CD4-positive, alpha-beta T cell treated with Interleukin-10 for 1 hour (primary cell): ENCODE measurements at regions not wholly inside any gene's neighbourhood (a gene's known extent, or its start where the extent isn't known, plus 50 kb on each side); places are given as distances from the start of the nearest gene placed in this dataset.
"Not testable (repeated sequence)": the region's sequence is repeated elsewhere in the genome, so short reads cannot be mapped to it uniquely, and the experiment has no call there.

Experiments used
- DNase-seq: peaks from one replicate; pipeline ENCODE4 v3.0.0-alpha.2; 2020

DNA sequence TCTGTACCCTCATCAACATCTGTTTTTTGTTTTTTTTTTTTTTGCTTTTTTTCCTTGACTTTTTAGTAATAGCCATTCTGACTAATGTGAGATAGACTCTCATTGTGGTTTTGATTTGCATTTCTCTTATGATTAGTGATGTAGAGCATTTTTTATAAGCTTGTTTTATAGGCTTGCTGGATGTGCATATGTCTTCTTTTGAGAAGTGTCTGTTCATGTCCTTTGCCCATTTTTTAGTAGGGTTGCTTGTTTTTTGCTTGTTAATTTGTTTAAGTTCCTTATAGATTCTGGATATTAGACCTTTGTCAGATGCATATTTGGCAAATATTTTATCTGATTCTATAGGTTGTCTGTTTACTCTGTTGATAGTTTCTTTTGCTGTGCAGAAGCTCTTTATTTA, 53.5 kb upstream of the FAR1 start:
- DNase-seq: not testable (repeated sequence)

DNA sequence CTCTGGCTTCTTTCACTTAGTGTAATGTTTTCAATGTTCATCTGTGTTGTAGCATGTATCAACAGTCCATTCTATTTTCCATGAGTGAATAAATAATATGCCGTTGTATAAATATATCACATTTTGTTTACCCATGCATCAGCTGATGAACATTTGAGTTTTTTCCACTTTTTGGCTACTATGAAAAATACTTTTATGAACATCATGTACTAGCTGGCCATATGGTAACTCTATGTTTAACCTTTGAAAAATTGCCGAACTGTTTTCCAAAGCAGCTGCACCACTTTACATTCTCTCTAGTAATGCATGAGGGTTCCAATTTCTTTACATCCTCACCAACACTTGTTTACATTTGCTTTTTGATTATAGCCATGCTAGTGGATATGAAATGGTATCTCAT, 59.8 kb upstream of the FAR1 start:
- no peak for DNase-seq

DNA sequence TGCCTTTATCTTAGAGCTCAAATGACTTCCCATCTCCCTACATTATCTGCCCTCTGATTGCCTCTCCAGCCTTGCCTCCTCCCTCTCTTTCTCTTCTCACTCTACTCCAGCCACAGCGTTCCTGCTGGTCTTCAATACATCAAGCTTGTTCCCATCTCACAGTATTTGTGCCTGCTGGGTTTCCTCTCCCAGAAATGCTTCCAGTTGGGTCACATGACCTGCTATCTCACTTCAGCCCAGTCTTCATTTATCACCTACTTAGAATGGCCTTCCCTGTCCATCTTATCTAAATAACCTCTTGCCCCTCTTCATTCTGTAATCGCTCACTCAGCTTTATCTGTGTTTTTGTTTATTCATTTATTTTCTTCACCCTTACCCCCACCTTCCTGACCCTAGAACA, 61.8 kb upstream of the FAR1 start:
- no peak for DNase-seq

DNA sequence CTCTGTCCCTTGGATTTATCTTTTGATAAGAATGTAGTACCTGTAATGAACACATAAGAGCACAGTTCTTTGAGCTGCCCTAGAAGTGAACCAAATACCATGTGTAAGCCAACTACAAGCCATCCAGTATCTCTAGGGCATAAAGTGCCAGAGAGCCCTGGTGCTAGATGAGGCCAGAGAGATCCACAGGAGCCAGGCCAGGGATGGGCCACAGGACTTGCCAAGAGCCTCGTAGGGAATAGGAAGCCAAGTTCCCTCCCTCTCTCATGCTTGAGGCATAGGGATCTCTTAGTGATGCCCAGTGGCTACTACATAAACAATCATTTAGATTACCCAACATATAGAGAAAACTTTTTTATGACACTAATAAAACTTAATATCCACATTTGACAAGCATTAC, 64.8 kb upstream of the FAR1 start:
- no peak for DNase-seq

DNA sequence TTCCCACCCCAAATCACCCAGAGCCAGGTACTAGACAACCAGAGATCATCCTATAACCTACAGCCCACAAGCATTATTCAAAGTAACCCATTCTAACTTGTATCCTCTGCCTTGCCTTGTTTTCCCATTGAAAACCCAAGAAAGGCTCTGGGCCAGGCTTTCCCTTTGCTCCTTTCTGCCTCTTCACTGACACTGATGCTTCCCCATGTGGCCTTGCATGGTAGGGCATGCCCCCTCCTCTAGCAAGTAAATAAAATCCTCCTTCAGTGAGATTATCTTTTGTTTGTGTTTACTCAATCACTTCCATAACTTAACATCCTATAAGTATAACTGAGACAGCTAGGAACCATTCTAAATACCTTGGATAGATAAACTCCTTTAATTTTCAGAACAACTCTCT, 65.6 kb upstream of the FAR1 start:
- no peak for DNase-seq

DNA sequence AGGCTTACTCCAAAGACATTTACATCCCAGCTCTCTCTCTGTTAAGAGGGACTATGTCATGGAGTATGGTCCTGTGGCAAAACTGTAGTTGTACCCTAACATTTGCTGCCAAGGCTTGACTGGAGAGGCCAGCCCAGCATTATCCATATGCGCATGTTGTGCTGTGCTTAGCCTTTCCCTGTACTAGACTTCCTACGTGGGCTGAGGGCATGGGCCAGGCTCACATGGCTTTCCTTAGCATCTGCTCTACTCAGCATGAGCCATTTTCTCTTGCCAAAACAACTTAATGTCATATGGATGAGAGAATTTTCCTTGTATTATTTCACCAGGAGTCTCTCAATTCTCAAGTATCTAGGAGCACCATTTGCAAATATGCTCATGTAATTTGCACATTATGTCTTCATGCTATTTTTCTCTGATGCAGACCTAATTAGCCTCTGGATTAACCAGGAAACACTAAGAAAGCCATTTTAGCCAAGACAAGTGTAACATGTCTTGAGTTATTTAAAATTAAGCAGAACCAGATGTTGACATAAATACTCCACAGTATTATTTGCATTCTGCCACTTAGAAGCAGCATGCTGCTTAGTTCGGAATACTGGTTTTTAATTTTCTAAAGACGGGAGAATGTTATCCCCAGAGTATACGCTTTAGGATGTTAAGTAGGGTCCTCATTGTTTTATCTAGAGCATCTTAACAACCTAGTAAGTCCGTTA, 71.7 kb upstream of the FAR1 start:
- no peak for DNase-seq

DNA sequence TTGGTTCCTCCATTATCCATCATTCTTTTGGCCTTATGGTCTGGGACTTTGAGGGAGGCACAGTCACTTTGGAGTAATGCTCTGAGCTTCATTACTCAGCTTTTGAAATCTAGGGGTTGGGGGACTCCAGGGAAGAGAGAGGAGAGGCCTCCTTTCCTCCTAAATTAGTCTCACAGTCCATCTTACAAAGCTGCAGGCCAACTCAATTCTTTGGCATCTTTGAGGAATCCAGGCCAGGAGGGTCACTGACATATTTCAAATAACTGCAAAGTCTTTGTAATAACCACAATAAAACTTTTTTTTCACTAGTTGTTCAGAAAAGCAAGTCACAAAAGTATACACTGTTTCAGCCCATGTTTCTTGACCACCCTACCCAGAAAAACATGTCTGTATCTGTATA, 73.3 kb upstream of the FAR1 start:
- no peak for DNase-seq

DNA sequence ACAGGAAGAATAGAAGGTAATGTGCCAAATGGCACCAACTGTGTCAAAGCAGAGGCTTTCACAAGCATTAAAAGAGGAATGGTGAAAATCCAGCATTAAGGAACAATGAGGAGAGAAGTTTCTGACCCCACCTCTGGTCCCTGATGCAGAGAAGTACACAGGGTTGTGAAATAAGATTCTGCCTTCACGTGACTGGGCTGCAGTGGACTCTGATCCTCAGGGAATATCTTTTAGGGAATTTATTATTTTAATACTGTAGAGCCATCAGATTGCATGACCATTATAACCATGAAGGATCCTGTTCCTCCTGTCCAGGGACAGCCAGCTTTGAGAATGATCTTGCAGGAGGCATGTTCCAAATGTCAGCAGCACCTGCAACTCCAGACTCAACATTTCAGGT, 74.4 kb upstream of the FAR1 start:
- DNase-seq: no peak

DNA sequence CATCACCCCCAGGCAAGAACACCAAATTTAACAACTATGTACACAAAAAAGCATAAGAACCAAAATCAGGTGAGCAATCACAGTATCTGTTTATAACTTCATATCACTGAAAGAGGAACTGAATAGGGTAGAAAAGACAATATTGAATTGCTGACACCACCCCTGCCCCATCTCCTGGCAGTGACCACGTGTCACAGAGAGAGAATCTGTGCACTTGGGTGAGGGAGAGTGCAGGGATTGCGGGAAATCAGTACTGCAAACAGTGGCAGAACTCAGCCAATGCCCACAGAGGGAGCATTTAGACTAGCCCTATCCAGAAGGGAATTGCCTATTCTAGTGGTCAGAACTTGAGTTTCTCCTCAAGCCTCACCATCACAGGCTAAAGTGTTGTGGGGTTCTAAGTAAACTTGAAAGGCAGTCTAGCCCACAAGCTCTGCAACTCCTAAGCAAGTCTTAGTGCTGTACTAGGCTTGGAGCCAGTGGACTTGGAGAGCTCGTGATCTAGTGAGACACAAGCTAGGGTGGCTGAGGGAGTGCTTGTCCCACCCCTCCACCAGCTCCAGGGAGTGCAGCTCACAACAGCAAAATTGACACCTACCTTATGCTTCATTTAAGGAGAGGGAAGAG, 82.8 kb upstream of the PTH start:
- DNase-seq: no peak

DNA sequence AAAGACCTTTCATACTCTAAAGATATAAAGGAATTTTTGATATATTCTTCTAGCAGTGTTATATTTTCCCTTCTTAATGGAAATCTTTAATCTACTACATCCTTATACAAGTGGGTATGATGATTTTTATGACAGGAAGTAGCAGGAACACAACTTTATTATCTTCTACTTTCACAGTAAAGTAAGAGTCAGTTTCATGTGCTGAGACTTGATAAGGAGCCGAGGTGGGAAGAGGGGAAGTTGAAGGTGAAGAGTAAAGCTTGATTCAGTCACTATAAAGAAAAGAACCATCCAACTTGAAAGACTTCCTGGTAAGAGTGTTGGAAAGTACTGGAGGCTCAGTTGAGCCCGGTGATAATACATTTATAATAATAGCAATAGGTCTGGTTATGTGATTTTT, 82.1 kb upstream of the PTH start:
- no peak for DNase-seq

DNA sequence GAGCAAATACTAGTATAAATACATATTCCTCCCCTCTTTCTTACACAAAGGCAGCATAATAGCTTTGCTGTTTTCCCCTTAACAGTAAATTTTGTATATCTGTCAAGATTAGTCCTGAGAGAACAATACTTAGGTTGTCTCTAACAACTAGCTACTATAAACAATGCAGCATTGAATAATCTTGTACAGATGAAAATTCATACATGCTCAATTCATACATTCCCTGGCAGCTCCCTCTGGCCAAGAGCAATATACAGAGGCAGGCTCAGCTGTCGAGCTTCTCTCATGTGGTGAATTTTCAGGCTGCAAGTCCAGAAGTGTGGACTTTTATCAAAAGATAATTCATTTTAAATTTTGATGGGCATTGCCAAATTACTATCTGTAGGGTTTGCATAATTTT, 81.2 kb upstream of the PTH start:
- DNase-seq: no peak

DNA sequence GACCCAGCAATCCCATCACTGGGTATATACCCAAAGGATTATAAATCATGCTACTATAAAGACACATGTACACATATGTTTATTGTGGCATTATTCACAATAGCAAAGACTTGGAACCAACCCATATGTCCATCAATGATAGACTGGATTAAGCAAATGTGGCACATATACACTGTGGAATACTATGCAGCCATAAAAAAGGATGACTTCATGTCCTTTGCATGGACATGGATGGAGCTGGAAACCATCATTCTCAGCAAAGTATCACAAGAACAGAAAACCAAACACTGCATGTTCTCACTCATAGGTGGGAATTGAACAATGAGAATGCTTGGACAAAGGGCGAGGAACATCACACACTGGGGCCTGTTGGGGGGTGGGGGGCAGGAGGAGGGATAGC, 79.6 kb upstream of the PTH start:
- not testable (repeated sequence) for DNase-seq

DNA sequence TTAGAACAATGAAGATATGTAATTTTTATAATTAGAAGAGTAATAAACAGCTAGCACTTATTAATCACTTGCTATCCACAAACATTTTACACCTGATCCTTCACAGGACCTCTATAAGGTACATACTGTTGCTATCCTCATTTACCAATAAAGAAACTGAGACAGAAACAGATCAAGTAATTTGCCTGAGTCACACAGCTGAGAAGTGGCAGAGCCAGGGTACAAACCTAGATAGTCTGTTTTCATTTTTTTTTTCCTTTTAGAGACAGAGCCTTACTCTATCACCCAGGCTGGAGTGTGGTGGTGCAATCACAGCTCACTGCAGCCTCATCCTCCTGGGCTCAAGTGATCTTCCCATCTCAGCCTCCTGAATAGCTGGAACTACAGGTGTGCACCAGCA, 71.8 kb upstream of the PTH start:
- DNase-seq: no peak

DNA sequence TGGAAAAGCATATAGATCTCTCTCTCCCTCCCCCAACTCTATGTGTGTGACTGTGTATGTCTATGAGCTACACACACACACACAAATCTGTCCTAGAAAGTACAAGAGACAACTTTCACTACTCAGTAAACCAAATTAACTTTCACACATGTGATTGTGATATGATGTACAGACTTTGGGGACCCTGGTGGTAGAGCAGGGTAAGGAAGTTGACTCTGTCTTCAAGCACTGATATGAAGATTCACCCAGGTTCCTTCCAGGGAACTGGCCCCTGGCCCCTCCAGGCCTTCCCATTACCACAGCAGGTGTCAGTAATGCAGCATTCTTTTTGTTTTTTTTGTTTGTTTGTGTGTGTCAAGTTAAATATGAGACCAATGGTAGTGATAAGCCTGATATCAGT, 66.1 kb upstream of the PTH start:
- DNase-seq: no peak

DNA sequence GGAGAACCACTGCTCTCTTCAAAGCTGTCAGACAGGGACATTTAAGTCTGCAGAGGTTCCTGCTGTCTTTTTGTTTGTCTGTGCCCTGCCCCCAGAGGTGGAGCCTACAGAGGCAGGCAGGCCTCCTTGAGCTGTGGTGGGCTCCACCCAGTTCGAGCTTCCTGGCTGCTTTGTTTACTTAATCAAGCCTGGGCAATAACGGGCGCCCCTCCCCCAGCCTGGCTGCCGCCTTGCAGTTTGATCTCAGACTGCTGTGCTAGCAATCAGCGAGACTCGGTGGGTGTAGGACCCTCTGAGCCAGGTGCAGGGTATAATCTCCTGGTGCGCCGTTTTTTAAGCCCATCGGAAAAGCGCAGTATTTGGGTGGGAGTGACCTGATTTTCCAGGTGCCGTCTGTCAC, 64.5 kb upstream of the PTH start:
- DNase-seq: peak; percentile 21

DNA sequence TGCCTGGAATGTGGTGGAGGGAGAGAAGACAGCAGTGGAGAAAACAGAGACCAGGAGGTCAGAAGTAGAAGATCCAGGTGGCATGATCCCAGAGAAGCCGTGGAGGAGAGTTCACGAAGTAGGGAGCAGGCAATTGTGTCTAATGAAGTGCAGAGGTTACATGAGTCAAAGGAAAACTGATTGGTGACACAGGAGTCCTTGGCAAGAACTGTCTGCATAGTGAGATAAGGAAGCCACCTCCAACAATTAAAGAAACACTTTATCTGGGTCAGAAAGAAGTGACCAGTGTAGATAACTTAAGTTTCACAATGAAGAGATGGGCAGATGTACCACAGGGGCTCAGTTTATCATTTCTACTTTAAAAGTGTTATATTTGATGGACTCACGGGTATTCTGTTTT, 57.0 kb upstream of the PTH start:
- no peak for DNase-seq

DNA sequence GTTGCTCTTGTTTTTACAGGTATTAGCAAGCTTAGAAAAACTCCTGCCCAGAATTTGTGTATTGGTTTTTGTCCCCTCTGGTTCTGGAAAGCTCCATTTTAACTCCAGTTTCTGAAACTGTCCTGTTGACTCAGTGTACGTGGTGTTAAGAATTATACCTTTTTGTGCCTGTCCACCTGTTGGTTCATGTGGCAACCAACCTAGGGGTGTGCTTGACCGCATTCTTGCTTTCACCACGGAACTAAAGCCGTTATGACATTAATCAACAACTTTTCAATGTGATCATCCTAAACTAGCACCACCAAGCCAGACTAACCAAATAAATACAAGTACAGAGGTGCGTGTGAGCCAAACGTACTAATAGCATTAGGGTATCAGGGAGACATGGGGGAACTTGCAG, 56.0 kb upstream of the PTH start:
- DNase-seq: no peak

DNA sequence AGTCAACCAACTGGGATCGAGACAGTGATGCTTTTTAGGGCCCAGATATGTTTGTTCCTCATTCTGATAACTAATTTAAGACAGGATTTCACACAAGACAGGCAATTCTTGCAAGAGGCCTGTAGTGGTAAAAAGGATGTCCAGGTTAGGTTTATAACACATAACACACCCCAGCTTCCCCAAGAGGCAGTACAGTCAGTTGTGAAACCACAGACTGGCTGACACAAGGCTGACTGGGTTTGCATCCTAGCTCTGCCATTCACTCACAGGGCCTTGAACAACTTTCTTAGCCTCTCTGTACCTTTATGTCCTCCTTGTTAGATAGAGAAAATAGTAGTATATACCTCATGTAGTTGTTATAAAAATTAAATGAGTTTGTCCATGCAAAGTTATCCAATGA, 55.0 kb upstream of the PTH start:
- DNase-seq: peak; percentile 35

DNA sequence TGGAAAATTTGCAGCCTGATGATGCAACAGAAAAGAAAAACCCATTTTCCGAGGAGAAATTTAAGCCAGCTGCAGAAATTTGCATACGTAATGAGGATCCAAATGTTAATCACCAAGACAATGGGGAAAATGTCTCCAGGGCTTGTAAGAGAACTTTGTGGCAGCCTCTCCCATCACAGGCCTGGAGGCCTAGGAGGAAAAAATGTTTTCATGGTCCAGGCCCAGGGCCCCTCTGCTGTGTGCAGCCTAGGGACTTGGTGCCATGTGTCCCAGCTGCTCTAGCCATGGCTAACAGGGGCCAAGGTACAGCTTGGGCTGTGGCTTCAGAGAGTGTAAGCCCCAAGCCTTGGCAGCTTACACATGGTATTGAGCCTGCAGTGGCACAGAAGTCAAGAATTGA, 50.3 kb upstream of the PTH start:
- not testable (repeated sequence) for DNase-seq
